ENCODE measurements at regions not wholly inside any gene's neighbourhood (a gene's known extent, or its start where the extent isn't known, plus 50 kb on each side); places are given as distances from the start of the nearest gene placed in this dataset.

DNA sequence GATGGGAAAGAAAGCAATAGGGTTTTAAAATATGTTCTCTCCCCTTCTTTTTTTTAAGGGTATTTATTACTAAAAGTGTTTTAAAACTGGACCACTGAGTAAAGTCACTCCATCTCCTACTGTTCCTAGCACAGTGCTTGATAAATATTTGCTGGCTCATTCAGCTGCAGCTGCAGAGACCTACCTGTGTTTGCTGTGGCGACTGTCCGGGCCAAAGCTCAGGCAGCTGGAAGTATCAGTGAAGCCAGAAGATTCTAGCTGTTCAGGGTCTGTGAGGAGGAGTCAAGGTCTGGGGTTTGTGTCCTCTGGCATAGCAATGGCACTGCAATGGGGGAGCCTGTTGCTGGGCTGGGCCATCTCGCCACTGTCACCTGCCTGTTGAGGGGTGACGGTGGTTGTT lies 109.9 kb downstream of the RPLP1 start:
- no peak for TF ChIP-seq POLR2A (IDR thresholded peaks at IDR 0.05)
- TF ChIP-seq, protein P1, sequence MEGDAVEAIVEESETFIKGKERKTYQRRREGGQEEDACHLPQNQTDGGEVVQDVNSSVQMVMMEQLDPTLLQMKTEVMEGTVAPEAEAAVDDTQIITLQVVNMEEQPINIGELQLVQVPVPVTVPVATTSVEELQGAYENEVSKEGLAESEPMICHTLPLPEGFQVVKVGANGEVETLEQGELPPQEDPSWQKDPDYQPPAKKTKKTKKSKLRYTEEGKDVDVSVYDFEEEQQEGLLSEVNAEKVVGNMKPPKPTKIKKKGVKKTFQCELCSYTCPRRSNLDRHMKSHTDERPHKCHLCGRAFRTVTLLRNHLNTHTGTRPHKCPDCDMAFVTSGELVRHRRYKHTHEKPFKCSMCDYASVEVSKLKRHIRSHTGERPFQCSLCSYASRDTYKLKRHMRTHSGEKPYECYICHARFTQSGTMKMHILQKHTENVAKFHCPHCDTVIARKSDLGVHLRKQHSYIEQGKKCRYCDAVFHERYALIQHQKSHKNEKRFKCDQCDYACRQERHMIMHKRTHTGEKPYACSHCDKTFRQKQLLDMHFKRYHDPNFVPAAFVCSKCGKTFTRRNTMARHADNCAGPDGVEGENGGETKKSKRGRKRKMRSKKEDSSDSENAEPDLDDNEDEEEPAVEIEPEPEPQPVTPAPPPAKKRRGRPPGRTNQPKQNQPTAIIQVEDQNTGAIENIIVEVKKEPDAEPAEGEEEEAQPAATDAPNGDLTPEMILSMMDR (IDR thresholded peaks at IDR 0.05), result no peak

Measured in prostate gland (tissue), 2 donors.